HCT116 (cell line): ENCODE measurements at regions not wholly inside any gene's neighbourhood (a gene's known extent, or its start where the extent isn't known, plus 50 kb on each side); places are given as distances from the start of the nearest gene placed in this dataset.
"Not testable (repeated sequence)": the region's sequence is repeated elsewhere in the genome, so short reads cannot be mapped to it uniquely, and the experiment has no call there.

Experiments used
- ATAC-seq: fragments of 200-7000 bp; cut with Tn5 transposase; 2 replicates; pipeline ENCODE4 v1.9.1; 2020; ENCODE audit warnings: mild to moderate bottlenecking, moderate library complexity
- BruUV-seq: library from RNA; stranded (reverse); fragments of 400-500 nt; replicated peaks from 2 replicates; lab custom pipeline; 2021; lab: Mats Ljungman, UMichigan
- CTCF ChIA-PET: fragments of 300-600 bp; sonication (Branson Sonifier 250); formaldehyde crosslinking; loops from one replicate; lab custom pipeline; 2021; ENCODE audit warnings: antibody characterized with exemption; lab: Charles Lee
- POLR2A ChIA-PET: fragments of 300-600, 350-600 bp; sonication (Branson Sonifier 250); formaldehyde crosslinking; loops from one replicate; lab custom pipeline; 2021; ENCODE audit warnings: antibody characterized with exemption; lab: Charles Lee
- RAD21 ChIA-PET, 2 experiments: fragments of 300-600 bp; sonication (Branson Sonifier 250); formaldehyde crosslinking; loops; one replicate each; lab custom pipeline; 2023; ENCODE audit warnings: low total read pairs in 2 of 2; ENCODE audit not compliant: uncharacterized antibody in 2 of 2, unreplicated experiment in 2 of 2, low non-redundant PET in 1 of 2; lab: Charles Lee
- DNase-seq: peaks from one replicate; pipeline ENCODE4 v3.0.0-alpha.2; 2010; ENCODE audit warnings: low read depth, low spot score
- H2AFZ ChIP-seq: fragments of 200-600 bp; shearing (Covaris generic), sonication (generic); 2 replicates; pipeline ENCODE4 v1.6.1; 2017; ENCODE audit warnings: low read depth, mixed run types, mixed read lengths, antibody characterized with exemption, low read length; ENCODE audit not compliant: poor library complexity, severe bottlenecking
- H3K27ac ChIP-seq: 2 replicates; pipeline ENCODE4 v1.5.1; 2012; ENCODE audit warnings: low read depth, low read length
- H3K27me3 ChIP-seq: fragments of 200-600 bp; sonication (generic); 2 replicates; pipeline ENCODE4 v1.6.1; 2016; ENCODE audit warnings: mixed run types, low read length, mixed read lengths; ENCODE audit not compliant: insufficient read depth
- H3K36me3 ChIP-seq, 2 experiments: fragments of 200-500 bp in 1 of 2; fragments of 200-600 bp in 1 of 2; sonication (Bioruptor generic) in 1 of 2; sonication (generic) in 1 of 2; 2 replicates each; pipeline versions ENCODE4 v1.5.1 to v1.6.1; 2014 to 2016; ENCODE audit warnings: low read length in 2 of 2, inconsistent platforms in 1 of 2, mixed read lengths in 1 of 2, mixed run types in 1 of 2; ENCODE audit not compliant: insufficient read depth in 2 of 2, control insufficient read depth in 1 of 2
- H3K4me1 ChIP-seq, 2 experiments: fragments of 200-600 bp in 1 of 2; sonication (generic) in 1 of 2; 2 replicates each; pipeline versions ENCODE4 v1.5.1 to v1.6.1; 2012 to 2017; ENCODE audit warnings: low read length in 2 of 2, inconsistent platforms in 1 of 2, mild to moderate bottlenecking in 1 of 2, mixed read lengths in 1 of 2, mixed run types in 1 of 2, moderate library complexity in 1 of 2; ENCODE audit not compliant: insufficient read depth in 2 of 2, control insufficient read depth in 1 of 2
- H3K4me2 ChIP-seq: fragments of 200-600 bp; sonication (generic); 2 replicates; pipeline ENCODE4 v1.6.1; 2017; ENCODE audit warnings: mixed run types, low read length, mixed read lengths
- H3K4me3 ChIP-seq, 2 experiments: fragments of 200-600 bp in 1 of 2; sonication (generic) in 1 of 2; replicated peaks in 1 of 2; 2 replicates each; pipeline ENCODE4 v1.5.1; 2011 to 2016; ENCODE audit warnings: low read length in 2 of 2, control low read depth in 1 of 2, low read depth in 1 of 2, mild to moderate bottlenecking in 1 of 2, mixed read lengths in 1 of 2, mixed run types in 1 of 2
- H3K79me2 ChIP-seq: fragments of 200-600 bp; sonication (generic); 2 replicates; pipeline ENCODE4 v1.6.1; 2017; ENCODE audit warnings: mild to moderate bottlenecking, mixed run types, low read length, moderate library complexity, mixed read lengths; ENCODE audit not compliant: insufficient read depth
- H3K9ac ChIP-seq: fragments of 200-600 bp; sonication (generic); 2 replicates; pipeline ENCODE4 v1.6.1; 2016; ENCODE audit warnings: low read length, mixed read lengths
- H3K9me2 ChIP-seq: fragments of 200-600 bp; sonication (generic), shearing (Covaris generic); 2 replicates; pipeline ENCODE4 v1.6.1; 2017; ENCODE audit warnings: mixed run types, mild to moderate bottlenecking, moderate library complexity; ENCODE audit not compliant: insufficient read depth
- H3K9me3 ChIP-seq, 2 experiments: fragments of 200-500 bp in 1 of 2; fragments of 200-600 bp in 1 of 2; sonication (Bioruptor generic) in 1 of 2; sonication (generic) in 1 of 2; 2 replicates each; pipeline ENCODE4 v1.6.1; 2014 to 2017; ENCODE audit warnings: low read length in 2 of 2, mixed read lengths in 2 of 2, inconsistent platforms in 1 of 2, low read depth in 1 of 2, mild to moderate bottlenecking in 1 of 2, mixed run types in 1 of 2, moderate library complexity in 1 of 2; ENCODE audit not compliant: control insufficient read depth in 1 of 2, insufficient read depth in 1 of 2
- H4K20me1 ChIP-seq: fragments of 200-600 bp; sonication (generic), shearing (Covaris generic); 2 replicates; pipeline ENCODE4 v1.6.1; 2017; ENCODE audit warnings: mixed run types, mild to moderate bottlenecking, moderate library complexity; ENCODE audit not compliant: insufficient read depth
- SRF ChIP-seq: IDR thresholded peaks from 2 replicates; pipeline ENCODE4 v1.6.1; 2012; ENCODE audit warnings: low read depth
- YY1 ChIP-seq: IDR thresholded peaks from 2 replicates; pipeline ENCODE4 v1.6.1; 2011; ENCODE audit warnings: low read length, low read depth, moderate library complexity, mild to moderate bottlenecking; ENCODE audit not compliant: insufficient replicate concordance; ENCODE audit errors: extremely low read depth
- intact Hi-C: fragments of 100-400 bp; cut with micrococcal nuclease; formaldehyde crosslinking; loops from 2 replicates; pipeline ENCODE4 v1.10.0; 2022

DNA sequence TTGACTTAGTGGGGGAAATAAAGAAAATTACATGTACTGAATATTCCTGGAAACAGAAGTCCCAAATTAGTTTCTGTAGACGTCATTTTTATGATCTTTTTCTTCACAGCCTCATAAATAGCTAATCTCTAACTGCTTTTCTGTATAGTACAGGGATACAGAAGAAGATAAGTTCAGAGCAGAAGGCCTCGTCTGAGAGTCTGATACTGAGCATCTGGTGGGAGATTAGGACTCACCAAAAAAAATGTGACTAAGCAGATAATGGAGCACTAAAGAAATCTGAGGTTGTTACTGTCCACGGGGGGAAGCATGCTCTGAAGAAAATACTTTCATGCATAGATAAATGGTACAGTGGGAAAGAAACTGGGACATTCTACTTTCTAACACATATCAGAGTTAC is 115.3 kb upstream of the TRPC5 start:
- DNase-seq, result no peak
- Histone ChIP-seq H3K27me3 (no peaks in the 10 kb centered on the region), H3K4me2 (no peak overlapping the region), H3K9ac (no peak overlapping the region), H3K4me1 (no peaks in the 10 kb centered on the region), H2AFZ (no peak overlapping the region), H3K9me2 (no peaks in the 10 kb centered on the region), H3K9me3 (no peaks in the 10 kb centered on the region), H3K27ac (no peak overlapping the region), H3K79me2 (no peaks in the 10 kb centered on the region), H4K20me1 (no peaks in the 10 kb centered on the region), H3K4me3 (no peak overlapping the region), H3K36me3 (no peaks in the 10 kb centered on the region)
- ChIA-PET RAD21 (no interaction called here), CTCF (no interaction called here), POLR2A (no interaction called here)
- BruUV-seq, result no TSS peak
- ATAC-seq, result no peak
- no peak for TF ChIP-seq SRF
- TF ChIP-seq, all 23 proteins: peak for 0
- intact Hi-C loops, result no loop called here

DNA sequence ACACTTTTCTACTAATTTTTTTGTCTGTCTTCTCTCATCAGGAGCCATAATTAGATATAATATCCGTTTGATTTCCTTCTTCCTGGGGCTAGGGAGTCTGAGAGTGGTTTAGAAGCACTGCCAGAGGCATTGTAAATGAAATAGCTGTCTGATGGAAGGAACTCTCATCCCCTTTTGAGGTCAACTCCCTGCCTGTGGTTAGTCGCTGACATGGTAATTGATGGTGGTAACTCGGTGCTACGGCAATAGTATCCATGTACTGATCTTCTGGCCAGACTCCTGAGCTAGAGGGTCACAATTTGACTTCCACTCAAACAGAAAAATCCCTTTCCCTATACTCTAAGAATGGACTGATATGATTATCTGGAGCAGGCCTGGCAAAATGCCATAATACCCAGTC is 108.1 kb upstream of the TRPC5 start:
- ATAC-seq, result no peak
- no peak overlapping the region for H3K4me3 ChIP-seq
- TF ChIP-seq YY1, result no peak
- TF ChIP-seq, all 23 proteins: peak for 0
- Histone ChIP-seq H3K9ac (no peak overlapping the region), H3K9me2 (no peaks in the 10 kb centered on the region), H2AFZ (no peak overlapping the region), H3K9me3 (no peaks in the 10 kb centered on the region), H3K4me2 (no peak overlapping the region), H3K27ac (no peak overlapping the region), H3K36me3 (no peaks in the 10 kb centered on the region), H3K79me2 (no peaks in the 10 kb centered on the region), H3K27me3 (no peaks in the 10 kb centered on the region), H3K4me1 (no peaks in the 10 kb centered on the region), H4K20me1 (no peaks in the 10 kb centered on the region)
- no peak for DNase-seq
- intact Hi-C loops, result no loop called here
- ChIA-PET RAD21 (no interaction called here), CTCF (no interaction called here), POLR2A (no interaction called here)
- no TSS peak for BruUV-seq

DNA sequence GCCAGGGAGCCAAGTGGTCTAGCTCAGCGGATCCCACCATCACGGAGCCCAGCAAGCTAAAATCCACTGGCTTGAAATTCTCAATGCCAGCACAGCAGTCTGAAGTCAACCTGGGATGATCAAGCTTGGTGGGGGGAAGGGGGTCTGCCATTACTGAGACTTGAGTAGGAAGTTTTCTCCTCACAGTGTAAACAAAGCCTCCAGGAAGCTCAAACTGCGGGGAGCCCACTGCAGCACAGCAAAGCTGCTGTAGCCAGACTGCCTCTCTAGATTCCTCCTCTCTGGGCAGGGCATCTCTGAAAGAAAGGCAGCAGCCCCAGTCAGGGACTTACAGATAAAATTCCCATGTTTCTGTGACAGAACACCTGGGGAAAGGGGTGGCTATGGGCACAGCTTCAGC is 98.8 kb upstream of the TRPC5 start:
- H3K4me1 ChIP-seq, H3K4me3 ChIP-seq, DNase-seq, H3K9ac ChIP-seq, POLR2A ChIA-PET, H3K9me3 ChIP-seq, H3K36me3 ChIP-seq, H3K27me3 ChIP-seq, H2AFZ ChIP-seq, CTCF ChIA-PET, ATAC-seq, intact Hi-C loops, H3K4me2 ChIP-seq, RAD21 ChIA-PET, H3K9me2 ChIP-seq, H4K20me1 ChIP-seq, H3K27ac ChIP-seq, BruUV-seq, H3K79me2 ChIP-seq: not testable (repeated sequence)
